Caco-2 (cell line): ENCODE measurements at regions not wholly inside any gene's neighbourhood (a gene's known extent, or its start where the extent isn't known, plus 50 kb on each side); places are given as distances from the start of the nearest gene placed in this dataset.

Experiments used
- BruUV-seq: library from RNA; stranded (reverse); fragments of 400-500 nt; replicated peaks from 2 replicates; lab custom pipeline; 2021; lab: Mats Ljungman, UMichigan
- CTCF ChIA-PET: fragments of 300-600 bp; sonication (Branson Sonifier 250); formaldehyde crosslinking; loops from one replicate; lab custom pipeline; 2022; ENCODE audit warnings: antibody characterized with exemption; lab: Charles Lee
- POLR2A ChIA-PET: fragments of 300-600 bp; sonication (Branson Sonifier 250); formaldehyde crosslinking; loops from one replicate; lab custom pipeline; 2022; ENCODE audit warnings: antibody characterized with exemption; lab: Charles Lee
- DNase-seq, 2 experiments: peaks; one replicate each; pipeline versions ENCODE4 v3.0.0 to v3.0.0-alpha.2; 2020 to 2022
- H3K27me3 ChIP-seq: replicated peaks from 2 replicates; pipeline ENCODE4 v1.6.0; 2011; ENCODE audit warnings: low read length; ENCODE audit not compliant: control insufficient read depth, insufficient read depth
- H3K36me3 ChIP-seq: 2 replicates; pipeline ENCODE4 v1.5.1; 2011; ENCODE audit warnings: low read length; ENCODE audit not compliant: control insufficient read depth, insufficient read depth
- H3K4me1 ChIP-seq: fragments of 250-450 bp; sonication (Bioruptor Pico); 2 replicates; pipeline ENCODE4 v1.5.1; 2020; ENCODE audit warnings: mild to moderate bottlenecking
- H3K4me3 ChIP-seq: 2 replicates; pipeline ENCODE4 v1.5.1; 2011; ENCODE audit warnings: low read depth, mild to moderate bottlenecking, control low read depth, low read length
- H3K9me3 ChIP-seq: fragments of 250-450 bp; sonication (Bioruptor Pico); 2 replicates; pipeline ENCODE4 v1.5.1; 2020; ENCODE audit warnings: mild to moderate bottlenecking, moderate library complexity
- H3K27ac Mint-ChIP-seq: one replicate; pipeline ENCODE4 v1.8.0; 2022; ENCODE audit warnings: mixed read lengths; ENCODE audit not compliant: unreplicated experiment
- H3K27me3 Mint-ChIP-seq: one replicate; pipeline ENCODE4 v1.8.0; 2022; ENCODE audit warnings: mixed read lengths; ENCODE audit not compliant: insufficient read depth, unreplicated experiment
- H3K36me3 Mint-ChIP-seq: one replicate; pipeline ENCODE4 v1.8.0; 2022; ENCODE audit warnings: mild to moderate bottlenecking, mixed read lengths; ENCODE audit not compliant: insufficient read depth, unreplicated experiment
- H3K4me1 Mint-ChIP-seq: one replicate; pipeline ENCODE4 v1.8.0; 2022; ENCODE audit warnings: low read depth, mixed read lengths; ENCODE audit not compliant: unreplicated experiment
- H3K4me3 Mint-ChIP-seq: one replicate; pipeline ENCODE4 v1.8.0; 2022; ENCODE audit warnings: mild to moderate bottlenecking, moderate library complexity, mixed read lengths; ENCODE audit not compliant: unreplicated experiment
- H3K9me3 Mint-ChIP-seq: one replicate; pipeline ENCODE4 v1.8.0; 2022; ENCODE audit warnings: mixed read lengths; ENCODE audit not compliant: unreplicated experiment
- intact Hi-C: fragments of 100-400 bp; cut with micrococcal nuclease; formaldehyde crosslinking; loops from one replicate; pipeline ENCODE4 v1.10.0; 2022; ENCODE audit not compliant: unreplicated experiment
- TF ChIP-seq, protein P1 (sequence below), 2 experiments: fragments of 200-600 bp in 1 of 2; IDR thresholded peaks; 1 replicate in 1 of 2; 2 replicates in 1 of 2; pipeline versions ENCODE4 v1.5.1 to v1.8.0; 2011 to 2022; ENCODE audit warnings: antibody characterized with exemption in 1 of 2, control low read depth in 1 of 2, inconsistent platforms in 1 of 2, low read depth in 1 of 2, low read length in 1 of 2, mild to moderate bottlenecking in 1 of 2, moderate library complexity in 1 of 2; ENCODE audit not compliant: insufficient read depth in 1 of 2, severe bottlenecking in 1 of 2, unreplicated experiment in 1 of 2

DNA sequence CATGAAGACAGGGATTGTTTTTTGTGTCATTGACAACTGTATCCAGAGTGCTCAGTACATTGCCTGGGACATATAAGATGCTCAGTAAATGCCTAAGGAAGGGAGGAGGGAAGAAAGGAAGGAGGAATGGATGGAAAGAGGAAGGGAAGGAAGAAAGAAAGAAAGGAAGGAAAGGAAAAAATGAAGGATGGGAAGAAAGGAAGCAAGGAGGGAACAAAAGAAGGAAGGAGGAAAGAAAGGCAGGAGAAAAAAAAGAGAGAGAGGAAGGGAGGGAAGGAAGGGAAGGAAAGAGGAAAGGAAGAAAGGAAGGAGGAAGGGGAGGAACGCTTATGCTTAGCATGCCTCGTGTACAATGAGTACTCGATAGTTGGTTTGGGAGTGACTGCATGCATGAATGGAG, 514.7 kb downstream of the RPS24 start:
- Mint-ChIP-seq H3K9me3 (no peaks in the 10 kb centered on the region), H3K27me3 (no peaks in the 10 kb centered on the region), H3K36me3 (no peaks in the 10 kb centered on the region), H3K4me1 (peaks cover 16% of the 10 kb centered on the region), H3K4me3 (no peak overlapping the region), H3K27ac (no peak overlapping the region)
- DNase-seq, result no peak
- Histone ChIP-seq H3K9me3 (no peaks in the 10 kb centered on the region), H3K27me3 (no peaks in the 10 kb centered on the region), H3K4me1 (peaks cover 20% of the 10 kb centered on the region), H3K36me3 (no peaks in the 10 kb centered on the region), H3K4me3 (no peak overlapping the region)
- intact Hi-C loops, result no loop called here
- POLR2A ChIA-PET, result no interaction called here
- TF ChIP-seq, protein P1, sequence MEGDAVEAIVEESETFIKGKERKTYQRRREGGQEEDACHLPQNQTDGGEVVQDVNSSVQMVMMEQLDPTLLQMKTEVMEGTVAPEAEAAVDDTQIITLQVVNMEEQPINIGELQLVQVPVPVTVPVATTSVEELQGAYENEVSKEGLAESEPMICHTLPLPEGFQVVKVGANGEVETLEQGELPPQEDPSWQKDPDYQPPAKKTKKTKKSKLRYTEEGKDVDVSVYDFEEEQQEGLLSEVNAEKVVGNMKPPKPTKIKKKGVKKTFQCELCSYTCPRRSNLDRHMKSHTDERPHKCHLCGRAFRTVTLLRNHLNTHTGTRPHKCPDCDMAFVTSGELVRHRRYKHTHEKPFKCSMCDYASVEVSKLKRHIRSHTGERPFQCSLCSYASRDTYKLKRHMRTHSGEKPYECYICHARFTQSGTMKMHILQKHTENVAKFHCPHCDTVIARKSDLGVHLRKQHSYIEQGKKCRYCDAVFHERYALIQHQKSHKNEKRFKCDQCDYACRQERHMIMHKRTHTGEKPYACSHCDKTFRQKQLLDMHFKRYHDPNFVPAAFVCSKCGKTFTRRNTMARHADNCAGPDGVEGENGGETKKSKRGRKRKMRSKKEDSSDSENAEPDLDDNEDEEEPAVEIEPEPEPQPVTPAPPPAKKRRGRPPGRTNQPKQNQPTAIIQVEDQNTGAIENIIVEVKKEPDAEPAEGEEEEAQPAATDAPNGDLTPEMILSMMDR (IDR thresholded peaks at IDR 0.05; ENCODE audit: insufficient read depth in 1 of 2, low read depth in 1 of 2, low read length in 1 of 2, severe bottlenecking in 1 of 2, unreplicated experiment in 1 of 2), result no peak
- no TSS peak for BruUV-seq
- CTCF ChIA-PET, result no interaction called here

DNA sequence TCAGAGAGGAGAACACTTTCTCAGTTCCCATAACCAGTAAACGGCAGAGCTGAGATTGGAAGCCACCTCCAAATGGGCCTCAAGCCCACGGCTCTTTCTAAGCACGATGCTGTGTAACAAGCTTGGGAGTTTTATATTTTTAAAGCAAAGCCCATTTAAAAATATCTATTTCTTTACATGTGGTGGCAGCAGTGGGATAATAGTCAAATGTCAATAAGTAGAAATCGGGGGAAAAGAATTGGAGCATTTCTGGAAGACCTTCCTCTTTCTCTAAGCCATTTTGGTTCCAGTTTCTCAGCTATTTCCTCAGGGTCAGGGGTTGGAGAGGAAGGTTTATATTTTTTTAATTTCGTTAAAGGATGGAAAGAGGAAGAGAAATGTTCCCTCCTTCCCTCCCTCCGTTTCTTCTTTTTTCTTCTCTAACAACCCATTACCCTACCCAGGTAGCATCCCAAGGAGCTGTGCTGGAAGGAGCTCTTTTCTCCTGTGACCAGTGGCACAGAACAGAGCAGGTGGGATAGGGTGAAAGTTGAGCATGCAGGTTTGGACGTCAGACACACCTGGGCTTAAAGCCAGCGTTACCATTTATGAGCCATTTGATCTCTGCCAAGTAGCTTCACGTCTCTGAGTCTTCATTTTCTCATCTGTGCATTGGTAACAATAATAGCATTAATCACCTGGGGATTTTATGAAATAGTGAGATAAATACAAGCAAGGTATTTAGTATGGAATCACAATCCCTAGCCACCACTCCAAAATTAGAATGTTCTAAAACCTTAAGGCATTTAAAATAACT, 515.7 kb downstream of the RPS24 start:
- TF ChIP-seq, protein P1 (IDR thresholded peaks at IDR 0.05; ENCODE audit: insufficient read depth in 1 of 2, low read depth in 1 of 2, low read length in 1 of 2, severe bottlenecking in 1 of 2, unreplicated experiment in 1 of 2), result no peak
- Histone ChIP-seq H3K27me3 (no peaks in the 10 kb centered on the region), H3K36me3 (no peaks in the 10 kb centered on the region), H3K9me3 (no peaks in the 10 kb centered on the region), H3K4me3 (no peak overlapping the region), H3K4me1 (peaks cover 20% of the 10 kb centered on the region)
- Mint-ChIP-seq H3K9me3 (no peaks in the 10 kb centered on the region), H3K4me1 (peaks cover 16% of the 10 kb centered on the region), H3K36me3 (no peaks in the 10 kb centered on the region), H3K4me3 (no peak overlapping the region), H3K27ac (no peak overlapping the region), H3K27me3 (no peaks in the 10 kb centered on the region)
- ChIA-PET POLR2A (interaction anchor here (0.6 kb wide), 2 partner anchors 10 to 399 kb away, joined by 4 read pairs; no protein-coding TSS in a partner anchor), CTCF (no interaction called here)
- intact Hi-C loops, result no loop called here
- BruUV-seq, result no TSS peak
- no peak for DNase-seq

DNA sequence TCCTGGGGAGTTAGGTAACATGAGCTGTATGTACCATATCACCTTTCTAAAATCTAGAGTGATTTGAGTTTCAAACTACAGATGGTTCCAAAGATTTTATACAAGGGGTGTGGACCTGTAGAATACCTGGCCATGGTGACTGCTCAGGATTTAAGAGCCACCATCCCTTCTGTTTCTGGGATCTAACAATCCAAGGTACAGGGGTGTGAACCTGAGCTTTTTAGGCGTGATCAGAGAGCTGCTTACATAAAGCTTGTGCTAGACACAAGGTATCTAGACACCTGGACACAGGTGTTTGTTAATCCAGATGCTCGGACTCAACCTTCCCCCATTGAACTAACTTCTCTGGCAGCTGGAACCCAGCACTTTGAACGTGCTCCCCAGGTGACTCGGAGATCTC, 516.4 kb downstream of the RPS24 start:
- Histone ChIP-seq H3K27me3 (no peaks in the 10 kb centered on the region), H3K4me3 (no peak overlapping the region), H3K9me3 (no peaks in the 10 kb centered on the region), H3K4me1 (peaks cover 20% of the 10 kb centered on the region), H3K36me3 (no peaks in the 10 kb centered on the region)
- no TSS peak for BruUV-seq
- no peak for DNase-seq
- Mint-ChIP-seq H3K4me3 (no peak overlapping the region), H3K9me3 (no peaks in the 10 kb centered on the region), H3K36me3 (no peaks in the 10 kb centered on the region), H3K4me1 (peaks cover 16% of the 10 kb centered on the region), H3K27ac (no peak overlapping the region), H3K27me3 (no peaks in the 10 kb centered on the region)
- CTCF ChIA-PET, result no interaction called here
- POLR2A ChIA-PET, result interaction anchor here (0.6 kb wide), 1 partner anchor 9 kb away, joined by 4 read pairs; no protein-coding TSS in a partner anchor
- TF ChIP-seq, protein P1 (IDR thresholded peaks at IDR 0.05; ENCODE audit: insufficient read depth in 1 of 2, low read depth in 1 of 2, low read length in 1 of 2, severe bottlenecking in 1 of 2, unreplicated experiment in 1 of 2), result no peak
- intact Hi-C loops, result no loop called here
